OCI-LY1 (cell line): ENCODE measurements at regions not wholly inside any gene's neighbourhood (a gene's known extent, or its start where the extent isn't known, plus 50 kb on each side); places are given as distances from the start of the nearest gene placed in this dataset.

Source experiments
- CTCF ChIP-seq: fragments of 200-600 bp; sonication (generic), shearing (Covaris generic); IDR thresholded peaks from 2 replicates; pipeline ENCODE4 v1.5.1; 2017; ENCODE audit warnings: mild to moderate bottlenecking, antibody characterized with exemption, low read length, moderate library complexity, mixed read lengths
- EZH2 ChIP-seq: fragments of 200-600 bp; sonication (generic), shearing (Covaris generic); IDR thresholded peaks from 2 replicates; pipeline ENCODE4 v1.8.0; 2017; ENCODE audit warnings: borderline replicate concordance, mixed run types, mild to moderate bottlenecking, antibody characterized with exemption, low read length, moderate library complexity, mixed read lengths

- TF ChIP-seq CTCF (no peak), EZH2 (no peak)
Measured at GRCh38 chr5:156149213-156149612, 177.8 kb upstream of the SGCD start.
